ENCODE measurements at regions not wholly inside any gene's neighbourhood (a gene's known extent, or its start where the extent isn't known, plus 50 kb on each side); places are given as distances from the start of the nearest gene placed in this dataset.

DNA sequence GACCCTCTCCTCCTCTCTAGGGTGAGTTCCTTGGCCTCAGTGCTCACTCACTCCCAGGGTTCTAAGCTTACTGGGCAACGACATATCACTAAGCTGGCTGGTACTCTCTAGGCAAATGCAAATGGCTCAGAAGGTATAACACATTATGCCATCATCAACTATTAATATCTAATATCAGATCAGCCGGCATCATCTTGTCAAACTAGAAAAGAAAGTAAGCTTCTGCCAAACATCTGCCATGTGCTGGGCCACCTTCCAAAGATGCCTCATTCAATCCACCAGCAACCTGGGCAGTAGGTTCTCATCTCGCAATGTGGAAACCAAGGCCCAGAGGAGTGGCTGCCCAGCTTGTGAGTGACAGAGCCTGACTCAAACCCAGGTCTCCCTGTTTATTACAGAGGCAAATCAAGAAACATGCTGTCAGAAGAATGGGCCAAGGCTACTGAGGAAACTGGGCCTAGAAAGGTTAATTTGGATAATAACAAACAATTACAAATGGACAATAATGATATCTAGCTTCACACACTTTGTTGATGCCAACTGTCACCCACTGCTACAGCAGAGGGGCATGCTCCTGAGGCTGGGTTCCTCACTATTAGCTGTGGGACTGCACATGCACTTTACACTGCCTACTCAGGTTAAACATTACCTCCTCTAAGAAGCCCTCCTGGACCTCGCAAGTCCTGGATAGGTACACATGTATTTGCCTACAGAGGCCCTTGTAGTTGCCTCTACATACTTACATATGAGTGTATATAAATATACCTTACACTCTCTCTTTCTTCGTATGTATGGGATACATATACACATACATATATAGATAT lies 183.3 kb upstream of the JUN start:
- H3K36me3 ChIP-seq (ENCODE audit: control insufficient read depth in 2 of 4, insufficient read depth in 4 of 4, low read length in 3 of 4): no peaks in the 10 kb centered on the region
- no peak overlapping the region for H2BK15ac ChIP-seq (ENCODE audit: low read length)
- no peak overlapping the region for H3K4ac ChIP-seq (replicated peaks; ENCODE audit: insufficient read length, low read depth, low read length)
- H3K18ac ChIP-seq (ENCODE audit: extremely low read depth, low read length): peak overlapping the region; percentile 32; the same call in 1 of the 2 replicates
- no peak overlapping the region for H3K4me2 ChIP-seq (ENCODE audit: insufficient read depth in 1 of 2, low read depth in 2 of 2, low read length in 2 of 2)
- no peaks in the 10 kb centered on the region for H3K23me2 ChIP-seq (ENCODE audit: low read depth, low read length)
- no peak overlapping the region for H4K5ac ChIP-seq (ENCODE audit: insufficient read length, low read depth, low read length)
- no peak overlapping the region for H2AK5ac ChIP-seq (ENCODE audit: low read depth, low read length)
- no peak overlapping the region for H3K56ac ChIP-seq (replicated peaks; ENCODE audit: insufficient read length, low read depth, low read length)
- H4K20me1 ChIP-seq (replicated peaks in 1 of 2; ENCODE audit: control insufficient read depth in 1 of 2, insufficient read depth in 2 of 2, low read length in 2 of 2): no peaks in the 10 kb centered on the region
- DNase-seq (ENCODE audit: low read depth in 1 of 2, low spot score in 2 of 2) (no peak), FAIRE-seq (no peak)
- no peak overlapping the region for H3K27ac ChIP-seq (ENCODE audit: low read depth, low read length)
- no peak overlapping the region for H3K23ac ChIP-seq (ENCODE audit: insufficient read length)
- no peak for TF ChIP-seq CTBP2 (IDR thresholded peaks at IDR 0.05; ENCODE audit: borderline replicate concordance, insufficient read depth, insufficient read length, low read length)
- no peak for TF ChIP-seq MAFK (IDR thresholded peaks at IDR 0.05; ENCODE audit: low read depth, low read length)
- TF ChIP-seq, protein P1, sequence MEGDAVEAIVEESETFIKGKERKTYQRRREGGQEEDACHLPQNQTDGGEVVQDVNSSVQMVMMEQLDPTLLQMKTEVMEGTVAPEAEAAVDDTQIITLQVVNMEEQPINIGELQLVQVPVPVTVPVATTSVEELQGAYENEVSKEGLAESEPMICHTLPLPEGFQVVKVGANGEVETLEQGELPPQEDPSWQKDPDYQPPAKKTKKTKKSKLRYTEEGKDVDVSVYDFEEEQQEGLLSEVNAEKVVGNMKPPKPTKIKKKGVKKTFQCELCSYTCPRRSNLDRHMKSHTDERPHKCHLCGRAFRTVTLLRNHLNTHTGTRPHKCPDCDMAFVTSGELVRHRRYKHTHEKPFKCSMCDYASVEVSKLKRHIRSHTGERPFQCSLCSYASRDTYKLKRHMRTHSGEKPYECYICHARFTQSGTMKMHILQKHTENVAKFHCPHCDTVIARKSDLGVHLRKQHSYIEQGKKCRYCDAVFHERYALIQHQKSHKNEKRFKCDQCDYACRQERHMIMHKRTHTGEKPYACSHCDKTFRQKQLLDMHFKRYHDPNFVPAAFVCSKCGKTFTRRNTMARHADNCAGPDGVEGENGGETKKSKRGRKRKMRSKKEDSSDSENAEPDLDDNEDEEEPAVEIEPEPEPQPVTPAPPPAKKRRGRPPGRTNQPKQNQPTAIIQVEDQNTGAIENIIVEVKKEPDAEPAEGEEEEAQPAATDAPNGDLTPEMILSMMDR (IDR thresholded peaks at IDR 0.05; ENCODE audit: control extremely low read depth in 1 of 3, insufficient read depth in 1 of 3, low read depth in 1 of 3, low read length in 3 of 3): no peak
- no peak for TF ChIP-seq SP2 (IDR thresholded peaks at IDR 0.05; ENCODE audit: low read length)
- TF ChIP-seq EGR1 (IDR thresholded peaks at IDR 0.05; ENCODE audit: borderline replicate concordance, low read depth, low read length): no peak
- no peak for TF ChIP-seq POLR2A (IDR thresholded peaks at IDR 0.05; ENCODE audit: control extremely low read depth in 1 of 2, low read depth in 2 of 2, low read length in 2 of 2)
- no peak for TF ChIP-seq POU5F1 (IDR thresholded peaks at IDR 0.05; ENCODE audit: low read depth, low read length)
- no peak for TF ChIP-seq TAF1 (IDR thresholded peaks at IDR 0.05; ENCODE audit: low read depth, low read length)
- TF ChIP-seq GABPA (IDR thresholded peaks at IDR 0.05; ENCODE audit: borderline replicate concordance, insufficient read depth, low read length): no peak
- ChIA-PET POLR2A (ENCODE audit: partially characterized antibody) (no interaction called here), CTCF (ENCODE audit: partially characterized antibody) (interaction anchor here (0.7 to 1.4 kb wide), 2 partner anchors 16 to 792 kb away, joined by 3 read pairs; no protein-coding TSS in a partner anchor)
- no peaks in the 10 kb centered on the region for H3K9me3 ChIP-seq (ENCODE audit: insufficient read depth in 2 of 2, low read depth in 1 of 2, low read length in 1 of 2)
- H3K79me2 ChIP-seq (ENCODE audit: control insufficient read depth in 1 of 2, insufficient read depth in 2 of 2, low read length in 2 of 2): no peaks in the 10 kb centered on the region
- H2BK120ac ChIP-seq (replicated peaks; ENCODE audit: low read depth, low read length): no peak overlapping the region
- H3K4me1 ChIP-seq (replicated peaks in 1 of 4; ENCODE audit: control insufficient read depth in 3 of 4, insufficient read depth in 4 of 4, low read length in 3 of 4): no peaks in the 10 kb centered on the region
- no peaks in the 10 kb centered on the region for H3K27me3 ChIP-seq (replicated peaks in 1 of 4; ENCODE audit: control insufficient read depth in 3 of 4, extremely low read depth in 1 of 4, insufficient read depth in 3 of 4, low read length in 3 of 4)
- H3K4me3 ChIP-seq (ENCODE audit: extremely low read depth in 1 of 4, insufficient read depth in 2 of 4, low read depth in 3 of 4, low read length in 4 of 4): no peak overlapping the region
- no peak overlapping the region for H3K9ac ChIP-seq (replicated peaks in 1 of 4; ENCODE audit: extremely low read depth in 1 of 4, low read depth in 3 of 4, low read length in 3 of 4)
- H2AFZ ChIP-seq (ENCODE audit: low read length): no peak overlapping the region
- WGBS, 2 experiments (ENCODE audit: extremely low coverage in 1 of 2, insufficient coverage in 1 of 2, insufficient read length in 1 of 2, insufficient replicate concordance in 2 of 2, low coverage in 1 of 2, low lambda C conversion rate in 2 of 2, missing lambda C conversion rate in 1 of 2): 89% methylated on average over 5 of the region's 5 CpGs; no CpG with 5 or more reads in 1 of the 2 experiments
- H3K79me1 ChIP-seq (ENCODE audit: low read depth, low read length): no peaks in the 10 kb centered on the region
- H2BK12ac ChIP-seq (ENCODE audit: low read depth, low read length): no peak overlapping the region
- no peak overlapping the region for H4K8ac ChIP-seq (ENCODE audit: extremely low read depth, insufficient read depth, low read length)
- 0 out of 2 replicates have a peak overlapping the region, but pooled peaks have one; percentile 61 for H2BK20ac ChIP-seq (ENCODE audit: low read length)
- H2BK5ac ChIP-seq (ENCODE audit: low read depth, low read length): no peak overlapping the region
- no peak overlapping the region for H3K14ac ChIP-seq (ENCODE audit: insufficient read length)
- H4K91ac ChIP-seq (replicated peaks; ENCODE audit: insufficient read length, low read length): no peak overlapping the region

Measured in H1 (cell line).